ENCODE measurements at regions not wholly inside any gene's neighbourhood (a gene's known extent, or its start where the extent isn't known, plus 50 kb on each side); places are given as distances from the start of the nearest gene placed in this dataset.

DNA sequence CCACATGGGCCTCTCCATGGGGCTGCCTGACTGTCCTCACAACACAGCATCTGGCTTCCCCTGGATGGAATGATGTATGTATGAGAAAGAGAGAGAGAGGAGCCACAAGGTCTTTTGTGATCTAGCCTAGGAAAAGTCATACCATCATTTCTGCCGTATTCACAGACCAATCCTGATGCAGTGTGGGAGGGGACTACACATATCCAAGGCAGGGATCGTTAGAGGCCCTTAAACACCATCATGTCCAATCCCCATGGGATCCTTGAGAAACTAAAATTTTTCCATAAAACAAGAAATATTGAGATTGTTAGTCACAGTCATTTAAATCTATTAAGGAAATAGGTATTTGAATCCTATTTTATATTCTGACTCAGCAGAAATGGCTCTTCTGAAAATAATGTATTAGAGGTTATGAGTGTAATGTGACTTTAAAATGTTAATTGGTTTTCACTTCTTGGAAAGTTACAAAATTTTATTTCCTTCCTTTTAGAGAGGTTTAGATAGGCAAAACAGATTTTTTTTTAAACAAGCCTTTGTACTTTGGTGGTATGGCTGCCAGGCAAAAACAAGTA lies 65.1 kb upstream of the TSC22D2 start:
- POLR2A ChIA-PET, result no interaction called here
- no TSS peak for BruUV-seq (replicated peaks)
- Histone ChIP-seq H3K4me1 (ENCODE audit: control insufficient read depth, insufficient read depth, low read length) (no peaks in the 10 kb centered on the region), H3K4me3 (no peak overlapping the region), H3K27ac (ENCODE audit: control insufficient read depth, insufficient read depth) (no peak overlapping the region), H3K9me3 (replicated peaks; ENCODE audit: control insufficient read depth, insufficient read depth, low read length) (no peaks in the 10 kb centered on the region), H3K4me2 (ENCODE audit: control insufficient read depth, insufficient read depth) (no peak overlapping the region), H3K27me3 (replicated peaks in 1 of 2; ENCODE audit: control insufficient read depth in 2 of 2, insufficient read depth in 2 of 2, low read length in 1 of 2) (peaks cover 0 to 6% of the 10 kb centered on the region in 2 experiments; a peak in 2 of 4 replicates), H4K20me1 (ENCODE audit: control insufficient read depth, insufficient read depth) (no peaks in the 10 kb centered on the region), H3K79me2 (ENCODE audit: control insufficient read depth, insufficient read depth, low read length) (no peaks in the 10 kb centered on the region), H3K9ac (ENCODE audit: control insufficient read depth, insufficient read depth, low read length) (no peak overlapping the region), H2AFZ (ENCODE audit: control insufficient read depth, low read depth, low read length) (no peak overlapping the region), H3K36me3 (ENCODE audit: control insufficient read depth in 2 of 2, insufficient read depth in 2 of 2, low read length in 1 of 2) (no peaks in the 10 kb centered on the region)
- CTCF ChIA-PET, result interaction anchor here (0.5 kb wide), 1 partner anchor 412 kb away, joined by 3 read pairs; no protein-coding TSS in a partner anchor
- ATAC-seq, result no peak
- RAD21 ChIA-PET (ENCODE audit: unreplicated experiment), result no interaction called here
- intact Hi-C loops (cut with micrococcal nuclease; ENCODE audit: unreplicated experiment), result no loop called here
- 80% methylated on average over 2 of the region's 2 CpGs for WGBS (ENCODE audit: insufficient coverage, insufficient replicate concordance, low lambda C conversion rate, missing lambda C conversion rate)
- in situ Hi-C loops (cut with MboI), result no loop called here
- FAIRE-seq, result no peak
- DNase-seq (ENCODE audit: low read depth, low spot score), result no peak
- SMC1A ChIA-PET (ENCODE audit: uncharacterized antibody, unreplicated experiment), result interaction anchor here (0.9 kb wide), 1 partner anchor 9 kb away, joined by 3 read pairs; no protein-coding TSS in a partner anchor
- TF ChIP-seq CUX1 (IDR thresholded peaks at IDR 0.05; ENCODE audit: insufficient replicate concordance, low read depth, low read length) (no peak), RELA (IDR thresholded peaks at IDR 0.05; ENCODE audit: borderline replicate concordance, partially characterized antibody) (no peak), ZNF622 (IDR thresholded peaks at IDR 0.05) (no peak), RFX5 (IDR thresholded peaks at IDR 0.05; ENCODE audit: low read depth, low read length) (no peak), USF1 (IDR thresholded peaks at IDR 0.05; ENCODE audit: borderline replicate concordance, extremely low read length, insufficient read depth, low read depth, low read length) (no peak), ZBTB4 (CRISPR knock-in tag; IDR thresholded peaks at IDR 0.05) (no peak), NFIC (IDR thresholded peaks at IDR 0.05; ENCODE audit: low read depth, low read length) (no peak), NR2C1 (IDR thresholded peaks at IDR 0.05) (no peak), SUPT20H (IDR thresholded peaks at IDR 0.05; ENCODE audit: borderline replicate concordance, control insufficient read depth, low read depth, low read length) (no peak), E2F4 (IDR thresholded peaks at IDR 0.05; ENCODE audit: low read depth, low read length) (no peak), BHLHE40 (IDR thresholded peaks at IDR 0.05; ENCODE audit: borderline replicate concordance in 1 of 2, low read depth in 2 of 2, low read length in 1 of 2) (no peak), TCF3 (IDR thresholded peaks at IDR 0.05; ENCODE audit: borderline replicate concordance, insufficient read depth, low read depth, low read length) (no peak), GABPA (IDR thresholded peaks at IDR 0.05; ENCODE audit: low read depth) (no peak)
